NB4 (cell line): ENCODE measurements at regions not wholly inside any gene's neighbourhood (a gene's known extent, or its start where the extent isn't known, plus 50 kb on each side); places are given as distances from the start of the nearest gene placed in this dataset.
A peak's percentile ranks its signal among the peaks of the same experiment; 100 is the strongest.

Source experiments
- CTCF ChIP-seq: IDR thresholded peaks from one replicate; pipeline ENCODE4 v1.5.1; 2012; ENCODE audit warnings: low read depth, low read length
- MAX ChIP-seq: IDR thresholded peaks from 2 replicates; pipeline ENCODE4 v1.6.1; 2011; ENCODE audit warnings: low read depth, low read length
- MYC ChIP-seq: IDR thresholded peaks from 2 replicates; pipeline ENCODE4 v1.6.1; 2011; ENCODE audit warnings: low read depth, low read length
- POLR2A ChIP-seq: IDR thresholded peaks from 2 replicates; pipeline ENCODE4 v1.6.1; 2011; ENCODE audit warnings: mild to moderate bottlenecking; ENCODE audit not compliant: insufficient read length; ENCODE audit errors: extremely low read depth

- TF ChIP-seq POLR2A (no peak), CTCF (peak; percentile 32), MAX (no peak), MYC (no peak)
Measured at GRCh38 chr4:56575820-56576429, 70.3 kb downstream of the ARL9 start.
